GM11168 (cell line): ENCODE measurements at regions not wholly inside any gene's neighbourhood (a gene's known extent, or its start where the extent isn't known, plus 50 kb on each side); places are given as distances from the start of the nearest gene placed in this dataset.
"Not testable (repeated sequence)": the region's sequence is repeated elsewhere in the genome, so short reads cannot be mapped to it uniquely, and the experiment has no call there.

ENCODE experiments used
- in situ Hi-C: fragments of 300-500 bp; cut with MboI; formaldehyde crosslinking; loops from one replicate; pipeline ENCODE4 v1.12.0; 2022; ENCODE audit warnings: low sequenced_read_pairs; ENCODE audit not compliant: unreplicated experiment

- in situ Hi-C loops, result no loop called here
Observed at GRCh38 chr20:11705512-11705911, 212.2 kb upstream of the BTBD3 start.

- in situ Hi-C loops, result not testable (repeated sequence)
Observed at GRCh38 chr20:11708223-11708622, 209.5 kb upstream of the BTBD3 start.

GRCh38 chr20:11711214-11711613 lies 206.5 kb upstream of the BTBD3 start:
- in situ Hi-C loops, result no loop called here

GRCh38 chr20:11712639-11713160 lies 205.0 kb upstream of the BTBD3 start:
- in situ Hi-C loops, result no loop called here

GRCh38 chr20:11714886-11715285 lies 202.8 kb upstream of the BTBD3 start:
- in situ Hi-C loops, result no loop called here

GRCh38 chr20:11716239-11716944 lies 201.3 kb upstream of the BTBD3 start:
- in situ Hi-C loops, result no loop called here

- in situ Hi-C loops, result no loop called here
Observed at GRCh38 chr20:11716945-11717248, 200.8 kb upstream of the BTBD3 start.

GRCh38 chr20:11717562-11717961 lies 200.1 kb upstream of the BTBD3 start:
- in situ Hi-C loops, result no loop called here

- in situ Hi-C loops, result no loop called here
Observed at GRCh38 chr20:11718474-11719094, 199.1 kb upstream of the BTBD3 start.

- in situ Hi-C loops, result no loop called here
Observed at GRCh38 chr20:11719153-11719552, 198.5 kb upstream of the BTBD3 start.

GRCh38 chr20:11721411-11721810 lies 196.3 kb upstream of the BTBD3 start:
- in situ Hi-C loops, result no loop called here

GRCh38 chr20:11724097-11724496 lies 193.6 kb upstream of the BTBD3 start:
- in situ Hi-C loops, result no loop called here

GRCh38 chr20:11726026-11726425 lies 191.7 kb upstream of the BTBD3 start:
- in situ Hi-C loops, result no loop called here

- in situ Hi-C loops, result no loop called here
Observed at GRCh38 chr20:11727708-11728107, 190.0 kb upstream of the BTBD3 start.

- in situ Hi-C loops, result no loop called here
Observed at GRCh38 chr20:11728937-11729336, 188.8 kb upstream of the BTBD3 start.

GRCh38 chr20:11729806-11730205 lies 187.9 kb upstream of the BTBD3 start:
- in situ Hi-C loops, result no loop called here

GRCh38 chr20:11734431-11734830 lies 183.3 kb upstream of the BTBD3 start:
- in situ Hi-C loops, result no loop called here

- in situ Hi-C loops, result no loop called here
Observed at GRCh38 chr20:11738852-11739251, 178.8 kb upstream of the BTBD3 start.

- in situ Hi-C loops, result no loop called here
Observed at GRCh38 chr20:11740975-11741374, 176.7 kb upstream of the BTBD3 start.

GRCh38 chr20:11745145-11745544 lies 172.5 kb upstream of the BTBD3 start:
- in situ Hi-C loops, result no loop called here

GRCh38 chr20:11748436-11748835 lies 169.3 kb upstream of the BTBD3 start:
- in situ Hi-C loops, result no loop called here

- in situ Hi-C loops, result no loop called here
Observed at GRCh38 chr20:11752336-11752735, 165.4 kb upstream of the BTBD3 start.
